ENCODE measurements at regions not wholly inside any gene's neighbourhood (a gene's known extent, or its start where the extent isn't known, plus 50 kb on each side); places are given as distances from the start of the nearest gene placed in this dataset.

- no peak for TF ChIP-seq POLR2A (IDR thresholded peaks at IDR 0.05; ENCODE audit: low read depth, low read length)
- no peak for TF ChIP-seq POLR2AphosphoS5 (IDR thresholded peaks at IDR 0.05; ENCODE audit: insufficient read depth, low read depth, low read length)
- TF ChIP-seq CTCF (IDR thresholded peaks at IDR 0.05; ENCODE audit: extremely low read depth in 1 of 2, insufficient read depth in 1 of 2, low read depth in 1 of 2, low read length in 2 of 2): peak; percentile 33 to 45
- TF ChIP-seq EZH2 (IDR thresholded peaks at IDR 0.05; ENCODE audit: borderline replicate concordance, low read depth, low read length, severe bottlenecking): no peak
- no peak for TF ChIP-seq MAX (IDR thresholded peaks at IDR 0.05; ENCODE audit: insufficient read depth, insufficient read length)
- TF ChIP-seq FOS (IDR thresholded peaks at IDR 0.05; ENCODE audit: borderline replicate concordance, insufficient read depth, low read length): no peak
- no peak for TF ChIP-seq GATA2 (IDR thresholded peaks at IDR 0.05; ENCODE audit: insufficient read depth, insufficient read length, low read depth, low read length)
- no peak for TF ChIP-seq MYC (IDR thresholded peaks at IDR 0.05; ENCODE audit: low read depth, low read length)
These were observed 304.1 kb upstream of the SSTR1 start for GRCh38 chr14:37903343-37904191.
